Skeletal muscle cell (primary cell): ENCODE measurements at regions not wholly inside any gene's neighbourhood (a gene's known extent, or its start where the extent isn't known, plus 50 kb on each side); places are given as distances from the start of the nearest gene placed in this dataset.
A peak's percentile ranks its signal among the peaks of the same experiment; 100 is the strongest.

Experiments
- DNase-seq: peaks from one replicate; pipeline ENCODE4 v3.0.0-alpha.2; 2010; ENCODE audit warnings: low read depth
- H3K4me3 ChIP-seq: 2 replicates; pipeline ENCODE4 v1.5.1; 2011; ENCODE audit warnings: low read depth, mild to moderate bottlenecking, control low read depth, low read length, moderate library complexity

- H3K4me3 ChIP-seq: no peak overlapping the region
- DNase-seq: no peak
These were observed 380.7 kb downstream of the SLITRK5 start for GRCh38 chr13:88051746-88052482.

- H3K4me3 ChIP-seq: no peak overlapping the region
- DNase-seq: no peak
These were observed 392.6 kb downstream of the SLITRK5 start for GRCh38 chr13:88063741-88064140.

- DNase-seq: no peak
- H3K4me3 ChIP-seq: no peak overlapping the region
These were observed 395.7 kb downstream of the SLITRK5 start for GRCh38 chr13:88066847-88067246.

- DNase-seq: no peak
- no peak overlapping the region for H3K4me3 ChIP-seq
These were observed 397.1 kb downstream of the SLITRK5 start for GRCh38 chr13:88068316-88068715.

- DNase-seq: no peak
- no peak overlapping the region for H3K4me3 ChIP-seq
These were observed 397.8 kb downstream of the SLITRK5 start for GRCh38 chr13:88068975-88069374.

- DNase-seq: no peak
- H3K4me3 ChIP-seq: no peak overlapping the region
These were observed 400.2 kb downstream of the SLITRK5 start for GRCh38 chr13:88071371-88071770.

GRCh38 chr13:88074794-88075510 lies 403.8 kb downstream of the SLITRK5 start:
- no peak overlapping the region for H3K4me3 ChIP-seq
- DNase-seq: peak; percentile 78

- no peak for DNase-seq
- no peak overlapping the region for H3K4me3 ChIP-seq
These were observed 413.9 kb downstream of the SLITRK5 start for GRCh38 chr13:88085036-88085435.

GRCh38 chr13:88086577-88086976 lies 415.4 kb downstream of the SLITRK5 start:
- no peak for DNase-seq

GRCh38 chr13:88097541-88097940 lies 426.4 kb downstream of the SLITRK5 start:
- DNase-seq: no peak
- no peak overlapping the region for H3K4me3 ChIP-seq

More at GRCh38 chr13:88086577-88086976, 415.4 kb downstream of the SLITRK5 start:
- H3K4me3 ChIP-seq: no peak overlapping the region

- H3K4me3 ChIP-seq: no peak overlapping the region
- no peak for DNase-seq
These were observed 432.7 kb downstream of the SLITRK5 start for GRCh38 chr13:88103824-88104223.

GRCh38 chr13:88104576-88104975 lies 433.4 kb downstream of the SLITRK5 start:
- no peak overlapping the region for H3K4me3 ChIP-seq
- DNase-seq: no peak

GRCh38 chr13:88107570-88107969 lies 436.4 kb downstream of the SLITRK5 start:
- H3K4me3 ChIP-seq: no peak overlapping the region
- no peak for DNase-seq

- DNase-seq: no peak
- no peak overlapping the region for H3K4me3 ChIP-seq
These were observed 441.4 kb downstream of the SLITRK5 start for GRCh38 chr13:88112526-88112925.

- DNase-seq: no peak
- H3K4me3 ChIP-seq: no peak overlapping the region
These were observed 444.8 kb downstream of the SLITRK5 start for GRCh38 chr13:88115976-88116375.

- no peak for DNase-seq
- no peak overlapping the region for H3K4me3 ChIP-seq
These were observed 447.8 kb downstream of the SLITRK5 start for GRCh38 chr13:88118952-88119351.

GRCh38 chr13:88124142-88124541 lies 453.0 kb downstream of the SLITRK5 start:
- no peak for DNase-seq
- H3K4me3 ChIP-seq: no peak overlapping the region

GRCh38 chr13:88125055-88125454 lies 453.9 kb downstream of the SLITRK5 start:
- no peak for DNase-seq
- H3K4me3 ChIP-seq: no peak overlapping the region

GRCh38 chr13:88136098-88136790 lies 465.1 kb downstream of the SLITRK5 start:
- no peak for DNase-seq
- H3K4me3 ChIP-seq: no peak overlapping the region

- no peak for DNase-seq
- no peak overlapping the region for H3K4me3 ChIP-seq
These were observed 471.5 kb downstream of the SLITRK5 start for GRCh38 chr13:88142653-88143052.
